Bronchial epithelial cell (primary cell): ENCODE measurements at regions not wholly inside any gene's neighbourhood (a gene's known extent, or its start where the extent isn't known, plus 50 kb on each side); places are given as distances from the start of the nearest gene placed in this dataset.

Experiments
- DNase-seq: peaks from one replicate; pipeline ENCODE4 v3.0.0-alpha.2; 2010; ENCODE audit warnings: low read depth
- FAIRE-seq: peaks from 2 replicates; lab custom pipeline; 2011; peaks lifted over from hg19 to GRCh38; lab: Jason Lieb, UNC
- H3K27me3 ChIP-seq: 2 replicates; pipeline ENCODE4 v1.5.1; 2011; ENCODE audit warnings: low read length; ENCODE audit not compliant: control insufficient read depth, insufficient read depth
- H3K36me3 ChIP-seq: 2 replicates; pipeline ENCODE4 v1.5.1; 2011; ENCODE audit warnings: low read length; ENCODE audit not compliant: control insufficient read depth, insufficient read depth
- H3K4me3 ChIP-seq: 2 replicates; pipeline ENCODE4 v1.5.1; 2011; ENCODE audit warnings: mild to moderate bottlenecking, low read depth, low read length, control low read depth
- CTCF ChIP-seq: IDR thresholded peaks from 2 replicates; pipeline ENCODE4 v1.5.1; 2011; ENCODE audit warnings: mild to moderate bottlenecking, moderate library complexity, low read length, control low read depth, inconsistent platforms; ENCODE audit not compliant: insufficient read depth, severe bottlenecking

- H3K27me3 ChIP-seq = no peaks in the 10 kb centered on the region
- no peaks in the 10 kb centered on the region for H3K36me3 ChIP-seq
- FAIRE-seq (no peak), DNase-seq (no peak)
- no peak overlapping the region for H3K4me3 ChIP-seq
- TF ChIP-seq CTCF = no peak
Measured at GRCh38 chr18:78126536-78126935, 853.1 kb upstream of the SALL3 start.

- no peak for DNase-seq
- no peak overlapping the region for H3K4me3 ChIP-seq
- FAIRE-seq = no peak
- no peaks in the 10 kb centered on the region for H3K36me3 ChIP-seq
- no peaks in the 10 kb centered on the region for H3K27me3 ChIP-seq
- TF ChIP-seq CTCF = no peak
Measured at GRCh38 chr18:78127041-78127440, 852.6 kb upstream of the SALL3 start.

- DNase-seq = no peak
- no peak for TF ChIP-seq CTCF
- no peak overlapping the region for H3K4me3 ChIP-seq
- no peak for FAIRE-seq
- H3K36me3 ChIP-seq = no peaks in the 10 kb centered on the region
- no peaks in the 10 kb centered on the region for H3K27me3 ChIP-seq
Measured at GRCh38 chr18:78128004-78128403, 851.6 kb upstream of the SALL3 start.

- Histone ChIP-seq H3K4me3 (no peak overlapping the region), H3K27me3 (no peaks in the 10 kb centered on the region), H3K36me3 (no peaks in the 10 kb centered on the region)
- DNase-seq = no peak
- no peak for TF ChIP-seq CTCF
- FAIRE-seq = no peak
Measured at GRCh38 chr18:78129260-78129659, 850.4 kb upstream of the SALL3 start.

- H3K27me3 ChIP-seq = no peaks in the 10 kb centered on the region
- no peaks in the 10 kb centered on the region for H3K36me3 ChIP-seq
- DNase-seq (no peak), FAIRE-seq (peak; percentile 40)
- no peak for TF ChIP-seq CTCF
- H3K4me3 ChIP-seq = no peak overlapping the region
Measured at GRCh38 chr18:78130232-78131195, 849.1 kb upstream of the SALL3 start.

GRCh38 chr18:78133729-78134128 lies 845.9 kb upstream of the SALL3 start:
- Histone ChIP-seq H3K27me3 (no peaks in the 10 kb centered on the region), H3K36me3 (no peaks in the 10 kb centered on the region), H3K4me3 (no peak overlapping the region)
- FAIRE-seq (peak; percentile 40), DNase-seq (no peak)
- TF ChIP-seq CTCF = no peak
